Endothelial cell of umbilical vein (primary cell): ENCODE measurements at regions not wholly inside any gene's neighbourhood (a gene's known extent, or its start where the extent isn't known, plus 50 kb on each side); places are given as distances from the start of the nearest gene placed in this dataset.

Source experiments
- BruUV-seq: library from RNA; stranded (reverse); fragments of 400-500 nt; replicated peaks from 2 replicates; lab custom pipeline; 2021; lab: Mats Ljungman, UMichigan
- CTCF ChIA-PET: fragments of 300-600, 350-600 bp; sonication (Branson Sonifier 250); formaldehyde crosslinking; loops from one replicate; lab custom pipeline; 2021; ENCODE audit warnings: antibody characterized with exemption, inconsistent platforms; lab: Charles Lee
- POLR2A ChIA-PET: fragments of 300-600, 350-600 bp; sonication (Branson Sonifier 250); formaldehyde crosslinking; loops from one replicate; lab custom pipeline; 2021; ENCODE audit warnings: antibody characterized with exemption, inconsistent platforms; lab: Charles Lee
- DNase-seq: peaks from one replicate; pipeline ENCODE4 v3.0.0-alpha.2; 2011; ENCODE audit warnings: low read depth, low spot score
- FAIRE-seq: peaks from 2 replicates; lab custom pipeline; 2011; peaks lifted over from hg19 to GRCh38; lab: Jason Lieb, UNC
- H2AFZ ChIP-seq: 2 replicates; pipeline ENCODE4 v1.6.0; 2012; ENCODE audit warnings: low read depth, low read length, control low read depth, inconsistent platforms
- H3K27ac ChIP-seq: 2 replicates; pipeline ENCODE4 v1.5.1; 2011; ENCODE audit warnings: low read depth, mild to moderate bottlenecking, control low read depth, low read length, moderate library complexity; ENCODE audit not compliant: insufficient read depth
- H3K27me3 ChIP-seq, 2 experiments: 2 replicates each; pipeline versions ENCODE4 v1.6.0 to v1.6.1; 2011; ENCODE audit warnings: low read length in 2 of 2, mixed read lengths in 1 of 2; ENCODE audit not compliant: control insufficient read depth in 2 of 2, insufficient read depth in 2 of 2
- H3K36me3 ChIP-seq, 2 experiments: 2 replicates in 1 of 2; 3 replicates in 1 of 2; pipeline ENCODE4 v1.5.1; 2011; ENCODE audit warnings: low read length in 2 of 2, mild to moderate bottlenecking in 1 of 2, moderate library complexity in 1 of 2; ENCODE audit not compliant: control insufficient read depth in 2 of 2, insufficient read depth in 2 of 2; ENCODE audit errors: extremely low read depth in 1 of 2
- H3K4me1 ChIP-seq: 3 replicates; pipeline ENCODE4 v1.5.1; 2011; ENCODE audit warnings: mild to moderate bottlenecking, low read length; ENCODE audit not compliant: control insufficient read depth, insufficient read depth; ENCODE audit errors: extremely low read depth
- H3K4me2 ChIP-seq: 2 replicates; pipeline ENCODE4 v1.6.1; 2011; ENCODE audit warnings: low read length, control low read depth, mixed read lengths; ENCODE audit not compliant: insufficient read depth
- H3K4me3 ChIP-seq, 3 experiments: fragments of 200-600 bp in 1 of 3; sonication (generic), shearing (Covaris generic) in 1 of 3; replicated peaks in 1 of 3; 2 replicates each; pipeline ENCODE4 v1.5.1; 2011 to 2016; ENCODE audit warnings: control low read depth in 3 of 3, low read length in 3 of 3, mild to moderate bottlenecking in 2 of 3, inconsistent platforms in 1 of 3, low read depth in 1 of 3, moderate library complexity in 1 of 3; ENCODE audit not compliant: insufficient read depth in 1 of 3
- H3K79me2 ChIP-seq: 2 replicates; pipeline ENCODE4 v1.6.0; 2012; ENCODE audit warnings: low read length, inconsistent platforms; ENCODE audit not compliant: control insufficient read depth, insufficient read depth
- H3K9ac ChIP-seq: replicated peaks from 2 replicates; pipeline ENCODE3; 2011; ENCODE audit warnings: low read length, control low read depth; ENCODE audit not compliant: insufficient read depth; ENCODE audit errors: extremely low read depth
- H3K9me1 ChIP-seq: replicated peaks from 3 replicates; pipeline ENCODE4 v1.6.0; 2011; ENCODE audit warnings: mild to moderate bottlenecking, low read length; ENCODE audit not compliant: control insufficient read depth, insufficient read depth; ENCODE audit errors: extremely low read depth
- H3K9me3 ChIP-seq: replicated peaks from 2 replicates; pipeline ENCODE4 v1.5.1; 2012; ENCODE audit warnings: low read length, inconsistent platforms; ENCODE audit not compliant: control insufficient read depth, insufficient read depth
- H4K20me1 ChIP-seq: replicated peaks from 2 replicates; pipeline ENCODE3; 2011; ENCODE audit warnings: mild to moderate bottlenecking, low read length; ENCODE audit not compliant: control insufficient read depth, insufficient read depth; ENCODE audit errors: extremely low read depth
- EZH2 ChIP-seq: IDR thresholded peaks from 2 replicates; pipeline ENCODE4 v1.6.1; 2012; ENCODE audit warnings: borderline replicate concordance, low read depth, mild to moderate bottlenecking, moderate library complexity, low read length, inconsistent platforms; ENCODE audit not compliant: severe bottlenecking
- FOS ChIP-seq: IDR thresholded peaks from 2 replicates; pipeline ENCODE4 v1.6.1; 2011; ENCODE audit warnings: mild to moderate bottlenecking, low read length, moderate library complexity, borderline replicate concordance; ENCODE audit not compliant: insufficient read depth
- GATA2 ChIP-seq: IDR thresholded peaks from 2 replicates; pipeline ENCODE4 v1.7.0; 2011; ENCODE audit warnings: low read depth, mild to moderate bottlenecking, moderate library complexity, mixed read lengths, low read length; ENCODE audit not compliant: insufficient read length, insufficient read depth
- JUN ChIP-seq: IDR thresholded peaks from 2 replicates; pipeline ENCODE4 v1.6.1; 2011; ENCODE audit warnings: borderline replicate concordance, low read depth; ENCODE audit not compliant: insufficient read length, insufficient read depth
- MAX ChIP-seq: IDR thresholded peaks from 2 replicates; pipeline ENCODE4 v1.6.1; 2011; ENCODE audit not compliant: insufficient read depth, insufficient read length
- MYC ChIP-seq: IDR thresholded peaks from one replicate; pipeline ENCODE4 v1.6.1; 2011; ENCODE audit warnings: mild to moderate bottlenecking, low read depth, low read length
- POLR2A ChIP-seq: IDR thresholded peaks from 2 replicates; pipeline ENCODE4 v1.6.1; 2012; ENCODE audit warnings: low read depth, mild to moderate bottlenecking, control low read depth, low read length
- POLR2AphosphoS5 ChIP-seq: IDR thresholded peaks from 2 replicates; pipeline ENCODE4 v1.6.1; 2012; ENCODE audit warnings: low read depth, mild to moderate bottlenecking, control low read depth, low read length, moderate library complexity; ENCODE audit not compliant: insufficient read depth
- dilution Hi-C: fragments of 300-500 bp; cut with MboI; formaldehyde crosslinking; loops from one replicate; pipeline ENCODE4 v1.15.0; 2019; ENCODE audit warnings: low sequenced_read_pairs; ENCODE audit not compliant: extremely low pct_ligation_motif_present
- intact Hi-C: fragments of 100-400 bp; cut with micrococcal nuclease; formaldehyde crosslinking; loops from one replicate; pipeline ENCODE4 v1.10.0; 2022
- TF ChIP-seq, protein P1 (sequence below), 2 donors: IDR thresholded peaks; 1 replicate in 1 of 2; 2 replicates in 1 of 2; pipeline ENCODE4 v1.5.1; 2011; ENCODE audit warnings: low read length in 2 of 2, mild to moderate bottlenecking in 2 of 2, moderate library complexity in 2 of 2, control low read depth in 1 of 2, inconsistent platforms in 1 of 2, low read depth in 1 of 2; ENCODE audit not compliant: insufficient read depth in 1 of 2; ENCODE audit errors: extremely low read depth in 1 of 2

DNA sequence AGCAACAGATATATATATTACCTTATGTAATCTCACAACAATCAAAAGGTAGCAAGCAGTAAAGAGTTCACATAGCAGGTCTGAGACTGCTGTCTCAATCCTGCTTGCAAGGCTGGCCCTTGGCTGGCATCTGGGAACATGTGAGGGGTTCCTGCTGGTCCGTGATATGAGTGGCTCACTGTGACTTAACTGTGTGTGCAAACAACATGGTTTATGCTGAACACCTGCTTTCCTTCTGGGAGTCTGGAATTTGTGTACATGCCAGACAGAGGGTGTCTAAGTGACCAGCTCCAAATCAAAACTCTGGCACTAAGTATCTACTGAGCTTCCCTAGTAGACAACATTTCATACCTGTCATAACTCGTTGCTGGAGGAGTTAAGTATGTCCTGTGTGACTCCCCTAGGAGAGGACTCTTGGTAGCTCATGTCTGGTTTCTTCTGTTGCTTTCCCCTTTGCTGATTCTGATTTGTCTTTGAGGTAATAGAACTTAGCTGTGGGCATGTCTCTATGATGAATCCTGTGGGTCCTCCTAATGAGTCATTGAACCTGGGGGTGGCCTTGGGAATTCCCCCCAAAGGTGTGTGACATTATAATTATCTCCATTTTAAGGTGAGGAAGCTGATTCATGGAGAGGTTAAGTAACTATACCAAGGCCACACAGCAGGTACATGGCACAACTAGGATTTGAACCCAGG, 131.6 kb upstream of the NEDD9 start:
- FAIRE-seq (no peak), DNase-seq (no peak)
- Histone ChIP-seq H3K9me3 (no peaks in the 10 kb centered on the region), H2AFZ (no peak overlapping the region), H3K4me3 (no peak overlapping the region), H3K27ac (peak overlapping the region; percentile 71), H3K27me3 (no peaks in the 10 kb centered on the region), H3K9ac (no peak overlapping the region), H3K4me2 (no peak overlapping the region), H3K4me1 (peaks cover 38% of the 10 kb centered on the region), H3K79me2 (no peaks in the 10 kb centered on the region), H3K9me1 (no peaks in the 10 kb centered on the region), H4K20me1 (no peaks in the 10 kb centered on the region), H3K36me3 (no peaks in the 10 kb centered on the region)
- BruUV-seq: no TSS peak
- CTCF ChIA-PET: interaction anchor here (0.6 to 2.8 kb wide), 5 partner anchors 10 to 265 kb away, joined by 3 to 8 read pairs (median 4); no protein-coding TSS in a partner anchor
- intact Hi-C loops: no loop called here
- TF ChIP-seq MAX (no peak), POLR2A (no peak), POLR2AphosphoS5 (no peak), GATA2 (no peak), FOS (no peak), JUN (no peak), EZH2 (no peak), MYC (no peak)
- TF ChIP-seq, protein P1, sequence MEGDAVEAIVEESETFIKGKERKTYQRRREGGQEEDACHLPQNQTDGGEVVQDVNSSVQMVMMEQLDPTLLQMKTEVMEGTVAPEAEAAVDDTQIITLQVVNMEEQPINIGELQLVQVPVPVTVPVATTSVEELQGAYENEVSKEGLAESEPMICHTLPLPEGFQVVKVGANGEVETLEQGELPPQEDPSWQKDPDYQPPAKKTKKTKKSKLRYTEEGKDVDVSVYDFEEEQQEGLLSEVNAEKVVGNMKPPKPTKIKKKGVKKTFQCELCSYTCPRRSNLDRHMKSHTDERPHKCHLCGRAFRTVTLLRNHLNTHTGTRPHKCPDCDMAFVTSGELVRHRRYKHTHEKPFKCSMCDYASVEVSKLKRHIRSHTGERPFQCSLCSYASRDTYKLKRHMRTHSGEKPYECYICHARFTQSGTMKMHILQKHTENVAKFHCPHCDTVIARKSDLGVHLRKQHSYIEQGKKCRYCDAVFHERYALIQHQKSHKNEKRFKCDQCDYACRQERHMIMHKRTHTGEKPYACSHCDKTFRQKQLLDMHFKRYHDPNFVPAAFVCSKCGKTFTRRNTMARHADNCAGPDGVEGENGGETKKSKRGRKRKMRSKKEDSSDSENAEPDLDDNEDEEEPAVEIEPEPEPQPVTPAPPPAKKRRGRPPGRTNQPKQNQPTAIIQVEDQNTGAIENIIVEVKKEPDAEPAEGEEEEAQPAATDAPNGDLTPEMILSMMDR (IDR thresholded peaks at IDR 0.05; ENCODE audit: extremely low read depth in 1 of 2, insufficient read depth in 1 of 2, low read depth in 1 of 2, low read length in 2 of 2): no peak
- POLR2A ChIA-PET: interaction anchor here (1.0 to 2.3 kb wide), 2 partner anchors 10 to 132 kb away, joined by 4 to 11 read pairs; partner anchors contain the start of gene NEDD9
- dilution Hi-C loops: no loop called here
